Activated T-helper 17 cell treated with anti-CD3 and anti-CD28 coated beads, Interleukin-2, amount 50 U/mL, for 72 hours (primary cell): ENCODE measurements at regions not wholly inside any gene's neighbourhood (a gene's known extent, or its start where the extent isn't known, plus 50 kb on each side); places are given as distances from the start of the nearest gene placed in this dataset.
A peak's percentile ranks its signal among the peaks of the same experiment; 100 is the strongest.

ENCODE experiments used
- ATAC-seq: fragments of 150-1000 bp; cut with Tn5 transposase; replicated peaks from 2 replicates; pipeline ENCODE4 v1.10.0; 2021; ENCODE audit warnings: mild to moderate bottlenecking, moderate library complexity
- H3K27ac Mint-ChIP-seq: one replicate; pipeline ENCODE4 v1.8.0; 2022; ENCODE audit warnings: mixed read lengths
- H3K27me3 Mint-ChIP-seq: one replicate; pipeline ENCODE4 v1.8.0; 2022; ENCODE audit warnings: mixed read lengths
- H3K36me3 Mint-ChIP-seq: one replicate; pipeline ENCODE4 v1.8.0; 2022; ENCODE audit warnings: low read depth, mild to moderate bottlenecking, mixed read lengths
- H3K4me1 Mint-ChIP-seq: one replicate; pipeline ENCODE4 v1.8.0; 2022; ENCODE audit warnings: mixed read lengths
- H3K4me3 Mint-ChIP-seq: one replicate; pipeline ENCODE4 v1.8.0; 2022; ENCODE audit warnings: mild to moderate bottlenecking, mixed read lengths
- H3K9me3 Mint-ChIP-seq: one replicate; pipeline ENCODE4 v1.8.0; 2022; ENCODE audit warnings: mixed read lengths

DNA sequence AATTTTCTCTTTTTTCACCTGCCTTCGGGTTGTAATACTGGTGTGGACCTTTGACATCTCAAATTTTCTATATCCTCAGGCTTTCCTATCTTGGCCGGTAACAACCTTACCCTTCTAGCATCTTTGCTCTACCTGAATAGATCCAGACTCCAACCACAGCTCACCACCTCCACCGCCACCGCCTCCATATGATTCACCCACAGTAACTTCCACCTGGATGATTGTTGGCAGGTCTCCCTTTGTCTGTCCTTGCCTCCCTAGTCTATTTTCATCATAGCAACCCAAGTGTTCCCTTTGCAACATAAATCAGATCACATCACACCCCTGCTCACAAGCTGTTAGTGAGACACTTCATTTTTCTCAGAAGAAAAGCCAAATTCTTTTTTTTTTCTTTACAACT is 525.8 kb upstream of the POU3F2 start:
- peaks cover 13% of the 10 kb centered on the region for H3K9me3 Mint-ChIP-seq
- no peaks in the 10 kb centered on the region for H3K36me3 Mint-ChIP-seq
- no peak overlapping the region for H3K27ac Mint-ChIP-seq
- H3K27me3 Mint-ChIP-seq = no peaks in the 10 kb centered on the region
- H3K4me3 Mint-ChIP-seq = no peak overlapping the region
- no peaks in the 10 kb centered on the region for H3K4me1 Mint-ChIP-seq
- no peak for ATAC-seq

DNA sequence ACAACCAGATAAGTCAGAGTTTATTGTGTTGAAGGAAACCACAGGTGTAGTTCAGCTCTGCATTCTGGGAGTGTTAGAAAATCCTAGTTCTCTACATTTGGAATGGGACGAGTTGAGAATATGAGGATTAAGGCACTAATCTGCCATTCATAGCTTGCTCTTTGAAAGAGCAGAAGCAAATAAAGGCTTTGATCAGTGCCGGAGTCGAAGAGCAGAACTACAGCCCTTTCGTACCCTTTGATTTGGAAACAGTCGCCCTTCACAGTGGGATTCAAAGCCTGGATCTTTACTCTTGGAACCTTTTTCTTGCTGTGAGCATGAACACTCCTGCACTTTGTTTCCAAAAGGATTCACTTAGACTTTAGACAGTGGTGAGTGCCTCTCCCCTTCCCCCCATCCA is 523.9 kb upstream of the POU3F2 start:
- H3K27me3 Mint-ChIP-seq = no peaks in the 10 kb centered on the region
- H3K36me3 Mint-ChIP-seq = no peaks in the 10 kb centered on the region

DNA sequence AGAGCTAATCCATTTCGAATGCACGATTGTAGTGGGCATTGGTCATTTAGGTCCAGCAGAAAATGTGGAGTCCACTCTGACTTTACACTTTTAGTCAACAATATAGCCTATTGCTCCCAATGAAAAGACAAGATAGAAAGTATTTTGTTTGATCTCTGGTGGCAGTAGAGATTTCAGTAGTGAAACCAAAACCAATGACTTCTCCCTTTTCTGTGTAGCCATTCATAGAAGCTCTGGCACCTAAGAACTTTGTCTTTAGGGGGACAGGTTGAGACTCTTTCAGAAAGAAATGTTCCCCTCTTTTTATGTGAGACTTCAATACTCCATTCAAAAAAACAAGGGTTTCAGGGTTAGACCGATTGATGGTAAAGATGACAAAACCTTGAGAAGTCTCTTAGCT is 510.8 kb upstream of the POU3F2 start:
- Mint-ChIP-seq H3K36me3 (no peaks in the 10 kb centered on the region), H3K27ac (no peak overlapping the region), H3K4me1 (no peaks in the 10 kb centered on the region), H3K4me3 (no peak overlapping the region), H3K9me3 (peaks cover 9% of the 10 kb centered on the region), H3K27me3 (no peaks in the 10 kb centered on the region)
- no peak for ATAC-seq

More for the DNA sequence above, 523.9 kb upstream of the POU3F2 start:
- H3K4me1 Mint-ChIP-seq = no peaks in the 10 kb centered on the region
- H3K4me3 Mint-ChIP-seq = no peak overlapping the region
- no peak overlapping the region for H3K27ac Mint-ChIP-seq
- no peak for ATAC-seq
- peaks cover 13% of the 10 kb centered on the region for H3K9me3 Mint-ChIP-seq

GRCh38 chr6:98324446-98324845 is 509.9 kb upstream of the POU3F2 start:
- Mint-ChIP-seq H3K4me1 (no peaks in the 10 kb centered on the region), H3K4me3 (no peak overlapping the region), H3K27ac (no peak overlapping the region), H3K9me3 (peaks cover 9% of the 10 kb centered on the region), H3K36me3 (no peaks in the 10 kb centered on the region), H3K27me3 (no peaks in the 10 kb centered on the region)
- no peak for ATAC-seq

DNA sequence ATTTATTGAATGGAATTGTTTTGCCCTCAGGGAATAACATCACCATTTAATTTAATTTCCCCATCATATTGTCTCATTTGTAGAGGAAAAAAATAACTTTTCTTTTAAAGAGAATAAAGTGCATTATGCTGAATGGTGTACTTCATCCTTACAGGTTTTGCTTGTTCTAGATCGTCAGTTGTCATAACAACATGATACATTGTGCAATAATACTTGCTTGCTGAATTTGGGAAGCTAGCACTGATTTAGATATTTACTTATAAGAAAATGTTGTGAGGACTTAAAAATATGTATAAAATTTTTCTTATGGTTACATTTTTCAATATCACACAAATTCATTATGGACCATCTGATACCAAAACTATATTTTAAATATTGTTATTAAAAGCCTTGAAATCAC is 509.0 kb upstream of the POU3F2 start:
- H3K4me3 Mint-ChIP-seq = no peak overlapping the region
- no peak overlapping the region for H3K27ac Mint-ChIP-seq
- H3K27me3 Mint-ChIP-seq = no peaks in the 10 kb centered on the region
- peaks cover 5% of the 10 kb centered on the region for H3K9me3 Mint-ChIP-seq
- H3K4me1 Mint-ChIP-seq = no peaks in the 10 kb centered on the region
- ATAC-seq = no peak
- no peaks in the 10 kb centered on the region for H3K36me3 Mint-ChIP-seq

- H3K27ac Mint-ChIP-seq = no peak overlapping the region
- no peaks in the 10 kb centered on the region for H3K9me3 Mint-ChIP-seq
- H3K4me3 Mint-ChIP-seq = no peak overlapping the region
- H3K36me3 Mint-ChIP-seq = no peaks in the 10 kb centered on the region
- no peaks in the 10 kb centered on the region for H3K27me3 Mint-ChIP-seq
- ATAC-seq = no peak
- no peaks in the 10 kb centered on the region for H3K4me1 Mint-ChIP-seq
These were observed 501.1 kb upstream of the POU3F2 start for GRCh38 chr6:98333273-98333672.

- H3K4me3 Mint-ChIP-seq = no peak overlapping the region
- ATAC-seq = no peak
- H3K4me1 Mint-ChIP-seq = no peaks in the 10 kb centered on the region
- H3K27me3 Mint-ChIP-seq = no peaks in the 10 kb centered on the region
- no peaks in the 10 kb centered on the region for H3K36me3 Mint-ChIP-seq
- H3K9me3 Mint-ChIP-seq = no peaks in the 10 kb centered on the region
- H3K27ac Mint-ChIP-seq = no peak overlapping the region
These were observed 498.8 kb upstream of the POU3F2 start for GRCh38 chr6:98335594-98335993.

DNA sequence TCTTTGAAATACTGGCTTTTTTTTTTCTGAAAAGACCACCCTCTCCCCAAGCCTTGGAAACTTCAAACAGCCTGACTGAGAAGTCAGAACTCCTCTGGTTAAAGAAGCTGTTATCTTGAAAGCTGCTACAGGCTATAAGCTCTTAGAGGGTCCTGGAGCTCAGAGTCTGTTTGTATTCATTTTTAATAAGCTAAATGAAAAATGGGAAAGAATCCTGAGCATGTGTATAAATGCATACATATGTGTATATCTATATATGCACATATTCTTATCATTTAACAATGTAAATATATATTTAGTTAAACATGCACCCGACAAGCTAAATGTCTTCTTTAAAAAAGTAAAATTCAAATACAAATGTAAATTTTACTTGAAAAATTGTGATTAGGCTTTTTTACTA is 494.9 kb upstream of the POU3F2 start:
- no peaks in the 10 kb centered on the region for H3K36me3 Mint-ChIP-seq
- no peak for ATAC-seq
- H3K27ac Mint-ChIP-seq = no peak overlapping the region
- no peaks in the 10 kb centered on the region for H3K4me1 Mint-ChIP-seq
- H3K27me3 Mint-ChIP-seq = no peaks in the 10 kb centered on the region
- H3K4me3 Mint-ChIP-seq = no peak overlapping the region
- no peaks in the 10 kb centered on the region for H3K9me3 Mint-ChIP-seq

- no peak overlapping the region for H3K27ac Mint-ChIP-seq
- no peaks in the 10 kb centered on the region for H3K36me3 Mint-ChIP-seq
- H3K9me3 Mint-ChIP-seq = no peaks in the 10 kb centered on the region
- no peaks in the 10 kb centered on the region for H3K27me3 Mint-ChIP-seq
- no peak overlapping the region for H3K4me3 Mint-ChIP-seq
- H3K4me1 Mint-ChIP-seq = no peaks in the 10 kb centered on the region
- ATAC-seq = no peak
These were observed 491.4 kb upstream of the POU3F2 start for GRCh38 chr6:98343004-98343403.

GRCh38 chr6:98343797-98344196 is 490.6 kb upstream of the POU3F2 start:
- Mint-ChIP-seq H3K4me1 (no peaks in the 10 kb centered on the region), H3K4me3 (no peak overlapping the region), H3K36me3 (no peaks in the 10 kb centered on the region), H3K9me3 (no peaks in the 10 kb centered on the region), H3K27ac (no peak overlapping the region), H3K27me3 (no peaks in the 10 kb centered on the region)
- no peak for ATAC-seq

- H3K27me3 Mint-ChIP-seq = no peaks in the 10 kb centered on the region
- H3K4me1 Mint-ChIP-seq = no peaks in the 10 kb centered on the region
- H3K9me3 Mint-ChIP-seq = no peaks in the 10 kb centered on the region
- ATAC-seq = no peak
- no peak overlapping the region for H3K27ac Mint-ChIP-seq
- no peak overlapping the region for H3K4me3 Mint-ChIP-seq
- no peaks in the 10 kb centered on the region for H3K36me3 Mint-ChIP-seq
These were observed 482.0 kb upstream of the POU3F2 start for GRCh38 chr6:98352348-98352747.

DNA sequence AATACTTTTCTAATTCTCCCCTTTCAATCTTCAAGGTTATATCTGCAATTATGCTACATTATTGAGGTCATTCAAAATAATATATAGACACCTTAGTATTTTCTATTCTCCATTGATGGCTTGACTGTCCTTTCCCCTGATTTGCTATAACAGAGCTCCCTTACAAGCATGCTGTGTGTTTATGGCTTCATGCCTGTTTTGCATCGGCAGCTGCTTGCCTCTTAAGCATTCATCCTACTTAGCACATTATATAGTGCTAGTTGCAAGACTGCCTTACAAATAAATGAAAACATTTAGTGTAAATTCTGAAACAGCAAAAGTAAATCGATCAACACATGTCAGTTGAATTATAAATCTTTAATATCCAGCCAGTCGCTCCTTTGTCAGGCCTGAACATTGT is 476.2 kb upstream of the POU3F2 start:
- no peaks in the 10 kb centered on the region for H3K36me3 Mint-ChIP-seq
- H3K9me3 Mint-ChIP-seq = no peaks in the 10 kb centered on the region
- H3K27ac Mint-ChIP-seq = no peak overlapping the region
- H3K27me3 Mint-ChIP-seq = no peaks in the 10 kb centered on the region
- no peak for ATAC-seq
- no peaks in the 10 kb centered on the region for H3K4me1 Mint-ChIP-seq
- H3K4me3 Mint-ChIP-seq = no peak overlapping the region

DNA sequence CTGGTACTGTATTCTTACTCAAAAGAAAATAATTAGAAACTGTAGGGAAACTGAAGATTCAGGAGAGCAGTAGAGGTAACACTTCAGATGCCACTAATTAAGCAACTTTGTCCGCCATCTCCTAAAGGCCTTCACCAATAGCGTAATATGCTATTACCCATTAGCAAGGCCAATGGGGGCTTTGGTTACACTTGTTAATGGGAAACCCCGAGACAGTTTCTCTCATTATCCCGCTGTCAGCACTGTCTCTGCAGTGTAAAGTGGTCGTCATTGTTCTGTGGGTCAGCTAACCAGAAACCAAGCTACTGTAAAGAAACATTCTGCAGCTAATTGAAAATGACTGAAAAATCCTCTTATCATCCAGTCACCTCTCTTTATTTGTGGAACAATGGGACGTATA is 468.0 kb upstream of the POU3F2 start:
- H3K27me3 Mint-ChIP-seq = no peaks in the 10 kb centered on the region
- no peaks in the 10 kb centered on the region for H3K36me3 Mint-ChIP-seq
- no peak for ATAC-seq
- no peaks in the 10 kb centered on the region for H3K4me1 Mint-ChIP-seq
- no peak overlapping the region for H3K27ac Mint-ChIP-seq
- H3K4me3 Mint-ChIP-seq = no peak overlapping the region
- H3K9me3 Mint-ChIP-seq = peaks cover 5% of the 10 kb centered on the region

GRCh38 chr6:98380589-98380988 is 453.8 kb upstream of the POU3F2 start:
- no peak overlapping the region for H3K4me3 Mint-ChIP-seq
- H3K27me3 Mint-ChIP-seq = no peaks in the 10 kb centered on the region
- H3K4me1 Mint-ChIP-seq = no peaks in the 10 kb centered on the region
- H3K27ac Mint-ChIP-seq = no peak overlapping the region
- ATAC-seq = no peak
- no peaks in the 10 kb centered on the region for H3K36me3 Mint-ChIP-seq
- peaks cover 11% of the 10 kb centered on the region for H3K9me3 Mint-ChIP-seq

DNA sequence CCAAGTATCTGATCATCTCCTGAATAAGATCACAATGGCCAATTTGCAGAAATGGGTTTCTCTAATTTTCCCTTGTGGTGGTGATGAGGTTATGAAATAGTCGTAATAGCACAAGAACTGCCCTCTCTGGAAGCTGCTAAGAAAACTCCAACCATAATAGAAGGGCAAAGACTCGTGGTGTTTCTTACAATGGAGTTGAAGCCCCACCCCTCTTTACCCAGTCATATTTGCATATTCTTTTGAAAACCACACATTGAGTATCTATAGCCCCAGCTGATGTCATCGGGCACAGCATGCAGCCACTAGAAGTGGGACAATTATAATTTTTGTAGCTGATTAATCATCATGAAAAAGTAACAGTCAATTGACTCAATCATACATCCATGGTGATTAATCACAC is 452.1 kb upstream of the POU3F2 start:
- Mint-ChIP-seq H3K27ac (no peak overlapping the region), H3K36me3 (no peaks in the 10 kb centered on the region), H3K4me1 (no peaks in the 10 kb centered on the region), H3K4me3 (no peak overlapping the region), H3K27me3 (no peaks in the 10 kb centered on the region), H3K9me3 (peaks cover 8% of the 10 kb centered on the region)
- ATAC-seq = peak; percentile 37

DNA sequence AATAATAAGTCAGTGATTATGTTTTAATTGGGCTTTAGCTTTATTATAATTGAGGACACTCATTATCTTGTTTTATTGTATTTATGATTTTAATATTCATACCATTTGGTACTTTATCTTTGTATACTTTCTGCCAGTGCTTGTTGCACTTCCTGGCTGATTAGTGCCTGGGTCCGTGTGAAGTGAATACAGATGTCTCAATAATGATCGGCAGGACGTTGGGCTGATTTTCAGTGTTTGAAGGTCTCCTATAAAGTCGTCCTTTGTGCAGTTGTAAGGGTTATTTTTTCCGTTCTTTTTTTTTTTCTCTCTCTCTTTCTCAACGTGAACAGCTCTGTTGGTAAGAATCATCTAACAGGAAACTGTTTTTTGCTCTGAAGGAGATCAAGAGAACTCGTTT is 450.0 kb upstream of the POU3F2 start:
- no peaks in the 10 kb centered on the region for H3K27me3 Mint-ChIP-seq
- H3K9me3 Mint-ChIP-seq = peaks cover 4% of the 10 kb centered on the region
- H3K36me3 Mint-ChIP-seq = no peaks in the 10 kb centered on the region
- no peak overlapping the region for H3K27ac Mint-ChIP-seq
- no peak for ATAC-seq
- no peaks in the 10 kb centered on the region for H3K4me1 Mint-ChIP-seq
- H3K4me3 Mint-ChIP-seq = no peak overlapping the region
